CD4-positive, alpha-beta T cell (primary cell): ENCODE measurements at regions not wholly inside any gene's neighbourhood (a gene's known extent, or its start where the extent isn't known, plus 50 kb on each side); places are given as distances from the start of the nearest gene placed in this dataset.

ENCODE experiments used
- ATAC-seq: fragments of 200-7000 bp; cut with Tn5 transposase; one replicate; pipeline ENCODE4 v1.10.0; 2022; ENCODE audit warnings: mild to moderate bottlenecking; ENCODE audit not compliant: poor library complexity
- CTCF ChIA-PET: fragments of 350-600 bp; sonication (Branson Sonifier 250); formaldehyde crosslinking; loops from one replicate; lab custom pipeline; 2021; ENCODE audit warnings: antibody characterized with exemption, inconsistent platforms; lab: Charles Lee
- POLR2A ChIA-PET: fragments of 350-600 bp; sonication (Branson Sonifier 250); formaldehyde crosslinking; loops from one replicate; lab custom pipeline; 2021; ENCODE audit warnings: antibody characterized with exemption, inconsistent platforms; lab: Charles Lee
- DNase-seq, 14 experiments: peaks; one replicate each; pipeline ENCODE4 v3.0.0-alpha.2; 2013 to 2020; ENCODE audit warnings: mixed read lengths in 2 of 14
- H3K27ac ChIP-seq, 2 donors: one replicate each; pipeline versions ENCODE4 v1.5.1 to v1.7.0; 2013; ENCODE audit warnings: low read length in 2 of 2, low read depth in 1 of 2, mild to moderate bottlenecking in 1 of 2
- H3K27me3 ChIP-seq, 2 experiments: 1 replicate in 1 of 2; 2 replicates in 1 of 2; pipeline versions ENCODE4 v1.6.1 to v1.7.0; 2013; ENCODE audit warnings: low read length in 2 of 2, control low read depth in 1 of 2, mild to moderate bottlenecking in 1 of 2, moderate library complexity in 1 of 2; ENCODE audit not compliant: insufficient read depth in 2 of 2, control insufficient read depth in 1 of 2
- H3K36me3 ChIP-seq: one replicate; pipeline ENCODE4 v1.6.1; 2013; ENCODE audit warnings: low read length, control low read depth; ENCODE audit not compliant: insufficient read depth
- H3K4me1 ChIP-seq: one replicate; pipeline ENCODE4 v1.6.1; 2013; ENCODE audit warnings: low read length, control low read depth; ENCODE audit not compliant: insufficient read depth
- H3K4me3 ChIP-seq: one replicate; pipeline ENCODE4 v1.5.1; 2013; ENCODE audit warnings: mild to moderate bottlenecking, low read length, moderate library complexity
- H3K9me3 ChIP-seq, 2 experiments: 1 replicate in 1 of 2; 2 replicates in 1 of 2; pipeline versions ENCODE4 v1.6.1 to v1.7.0; 2013; ENCODE audit warnings: low read length in 2 of 2, mild to moderate bottlenecking in 2 of 2, control low read depth in 1 of 2, moderate library complexity in 1 of 2; ENCODE audit not compliant: control insufficient read depth in 1 of 2, insufficient read depth in 1 of 2
- H3K27ac Mint-ChIP-seq: one replicate; pipeline ENCODE4 v1.8.0; 2020; ENCODE audit warnings: mixed read lengths
- H3K27me3 Mint-ChIP-seq: one replicate; pipeline ENCODE4 v1.8.0; 2021; ENCODE audit warnings: mixed read lengths
- H3K36me3 Mint-ChIP-seq: one replicate; pipeline ENCODE4 v1.8.0; 2021; ENCODE audit warnings: low read depth, mixed read lengths
- H3K4me1 Mint-ChIP-seq: one replicate; pipeline ENCODE4 v1.8.0; 2021; ENCODE audit warnings: low read depth, mixed read lengths
- H3K4me3 Mint-ChIP-seq: one replicate; pipeline ENCODE4 v1.8.0; 2020; ENCODE audit warnings: mild to moderate bottlenecking, mixed read lengths
- H3K9me3 Mint-ChIP-seq: one replicate; pipeline ENCODE4 v1.8.0; 2020; ENCODE audit warnings: mixed read lengths
- CTCF ChIP-seq: fragments of 200-600 bp; IDR thresholded peaks from one replicate; pipeline ENCODE4 v1.8.0; 2022; ENCODE audit warnings: antibody characterized with exemption, mild to moderate bottlenecking
- intact Hi-C, 2 experiments: fragments of 100-400 bp; cut with DNase I in 1 of 2; cut with micrococcal nuclease in 1 of 2; formaldehyde crosslinking; loops; one replicate each; pipeline versions ENCODE4 v1.15.1 to v1.9.0; 2023 to 2025; cut with DNase I, micrococcal nuclease

- TF ChIP-seq CTCF, result no peak
- no peak for ATAC-seq
- H3K9me3 Mint-ChIP-seq, result peaks cover 3% of the 10 kb centered on the region
- H3K9me3 ChIP-seq, result peaks cover 0 to 5% of the 10 kb centered on the region in 2 experiments
- no peak overlapping the region for H3K27ac ChIP-seq
- POLR2A ChIA-PET, result no interaction called here
- no peaks in the 10 kb centered on the region for H3K27me3 ChIP-seq
- no peak for DNase-seq
- no peaks in the 10 kb centered on the region for H3K36me3 ChIP-seq
- H3K4me3 ChIP-seq, result no peak overlapping the region
- H3K4me1 Mint-ChIP-seq, result no peaks in the 10 kb centered on the region
- H3K4me1 ChIP-seq, result no peaks in the 10 kb centered on the region
- H3K27ac Mint-ChIP-seq, result no peak overlapping the region
- CTCF ChIA-PET, result no interaction called here
- H3K4me3 Mint-ChIP-seq, result no peak overlapping the region
- no peaks in the 10 kb centered on the region for H3K36me3 Mint-ChIP-seq
- H3K27me3 Mint-ChIP-seq, result no peaks in the 10 kb centered on the region
- intact Hi-C loops, result no loop called here
These were observed 582.3 kb upstream of the CHORDC1 start for GRCh38 chr11:90805172-90805571.

GRCh38 chr11:90803831-90804230, 581.0 kb upstream of the CHORDC1 start:
- H3K27ac ChIP-seq, result no peak overlapping the region
- POLR2A ChIA-PET, result no interaction called here
- no peaks in the 10 kb centered on the region for H3K36me3 ChIP-seq
- no peaks in the 10 kb centered on the region for H3K4me1 ChIP-seq
- no peaks in the 10 kb centered on the region for H3K27me3 Mint-ChIP-seq
- no peaks in the 10 kb centered on the region for H3K9me3 ChIP-seq
- H3K27ac Mint-ChIP-seq, result no peak overlapping the region
- no peaks in the 10 kb centered on the region for H3K27me3 ChIP-seq
- no peak overlapping the region for H3K4me3 Mint-ChIP-seq
- H3K9me3 Mint-ChIP-seq, result peaks cover 3% of the 10 kb centered on the region
- TF ChIP-seq CTCF, result no peak
- H3K4me3 ChIP-seq, result no peak overlapping the region
- no peaks in the 10 kb centered on the region for H3K4me1 Mint-ChIP-seq
- no peaks in the 10 kb centered on the region for H3K36me3 Mint-ChIP-seq
- intact Hi-C loops, result no loop called here
- ATAC-seq, result no peak
- no peak for DNase-seq
- CTCF ChIA-PET, result no interaction called here

GRCh38 chr11:90803366-90803765, 580.5 kb upstream of the CHORDC1 start:
- H3K27ac Mint-ChIP-seq, result no peak overlapping the region
- H3K9me3 ChIP-seq, result no peaks in the 10 kb centered on the region
- H3K4me3 ChIP-seq, result no peak overlapping the region
- POLR2A ChIA-PET, result no interaction called here
- CTCF ChIA-PET, result no interaction called here
- H3K4me3 Mint-ChIP-seq, result no peak overlapping the region
- DNase-seq (no peak), ATAC-seq (no peak)
- no peaks in the 10 kb centered on the region for H3K27me3 Mint-ChIP-seq
- no peak for TF ChIP-seq CTCF
- intact Hi-C loops, result no loop called here
- H3K9me3 Mint-ChIP-seq, result peaks cover 2% of the 10 kb centered on the region
- no peaks in the 10 kb centered on the region for H3K27me3 ChIP-seq
- H3K4me1 Mint-ChIP-seq, result no peaks in the 10 kb centered on the region
- no peaks in the 10 kb centered on the region for H3K36me3 ChIP-seq
- H3K36me3 Mint-ChIP-seq, result no peaks in the 10 kb centered on the region
- H3K27ac ChIP-seq, result no peak overlapping the region
- no peaks in the 10 kb centered on the region for H3K4me1 ChIP-seq
